ENCODE measurements at regions not wholly inside any gene's neighbourhood (a gene's known extent, or its start where the extent isn't known, plus 50 kb on each side); places are given as distances from the start of the nearest gene placed in this dataset.

DNA sequence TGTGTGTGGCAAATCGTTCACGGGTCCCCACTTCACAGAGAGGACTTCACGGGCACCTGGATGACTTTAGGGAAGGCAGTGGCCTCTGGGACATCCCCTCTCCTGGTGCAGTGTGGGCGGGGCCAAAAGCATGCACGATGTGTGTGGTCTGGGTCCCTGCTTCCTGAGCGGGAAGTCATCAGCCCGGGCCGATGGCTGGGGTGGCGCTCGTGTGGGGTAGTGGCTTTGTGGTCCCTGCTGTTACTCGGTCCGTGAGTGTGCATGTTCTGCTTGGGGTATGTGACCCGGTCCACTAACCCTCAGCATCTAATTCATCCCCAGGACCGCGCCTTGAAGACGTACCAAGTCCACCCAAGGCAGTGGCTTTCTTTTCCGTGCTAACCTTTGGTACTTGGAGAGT lies 142.5 kb upstream of the RTL1 start:
- no peak for TF ChIP-seq POLR2AphosphoS5 (IDR thresholded peaks at IDR 0.05; ENCODE audit: low read depth, low read length)
- TF ChIP-seq TAF1 (IDR thresholded peaks at IDR 0.05; ENCODE audit: borderline replicate concordance, low read depth, low read length): no peak
- no peak for TF ChIP-seq POLR2A (IDR thresholded peaks at IDR 0.05; ENCODE audit: low read depth, low read length)

Measured in GM12892 (cell line).